ENCODE measurements at regions not wholly inside any gene's neighbourhood (a gene's known extent, or its start where the extent isn't known, plus 50 kb on each side); places are given as distances from the start of the nearest gene placed in this dataset.

DNA sequence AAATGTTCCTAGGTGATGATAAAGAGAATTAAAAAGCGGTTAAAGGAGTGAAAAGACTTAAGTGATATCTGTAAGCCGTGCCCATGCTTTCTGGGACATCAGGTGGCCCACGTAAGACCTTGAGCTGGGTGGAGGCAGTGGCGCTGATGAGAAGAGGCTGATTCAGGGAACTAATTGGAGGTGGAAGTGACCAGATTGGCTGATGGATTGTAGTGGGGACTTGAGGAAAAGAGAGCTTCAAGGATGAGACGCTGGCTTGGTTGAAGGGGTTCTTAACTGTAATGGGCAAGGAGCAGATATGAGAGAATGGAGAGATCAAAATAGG is 69.1 kb upstream of the EP300 start:
- no peaks in the 10 kb centered on the region for H3F3A ChIP-seq (ENCODE audit: low read length, unreplicated experiment)
- H3K27me3 ChIP-seq (ENCODE audit: low read length): no peaks in the 10 kb centered on the region
- peak overlapping the region; percentile 97 for H3K4me2 ChIP-seq (ENCODE audit: low read length)
- CTCF ChIA-PET: no interaction called here
- POLR2A ChIA-PET (ENCODE audit: unreplicated experiment): interaction anchor here (0.7 to 2.3 kb wide), 2 partner anchors 72 kb away, joined by 3 to 10 read pairs; partner anchors contain the start of gene RBX1
- no peak for ATAC-seq
- no peaks in the 10 kb centered on the region for H3K79me2 ChIP-seq (ENCODE audit: low read length)
- no TSS peak for BruUV-seq (replicated peaks)
- TF ChIP-seq, protein P1, sequence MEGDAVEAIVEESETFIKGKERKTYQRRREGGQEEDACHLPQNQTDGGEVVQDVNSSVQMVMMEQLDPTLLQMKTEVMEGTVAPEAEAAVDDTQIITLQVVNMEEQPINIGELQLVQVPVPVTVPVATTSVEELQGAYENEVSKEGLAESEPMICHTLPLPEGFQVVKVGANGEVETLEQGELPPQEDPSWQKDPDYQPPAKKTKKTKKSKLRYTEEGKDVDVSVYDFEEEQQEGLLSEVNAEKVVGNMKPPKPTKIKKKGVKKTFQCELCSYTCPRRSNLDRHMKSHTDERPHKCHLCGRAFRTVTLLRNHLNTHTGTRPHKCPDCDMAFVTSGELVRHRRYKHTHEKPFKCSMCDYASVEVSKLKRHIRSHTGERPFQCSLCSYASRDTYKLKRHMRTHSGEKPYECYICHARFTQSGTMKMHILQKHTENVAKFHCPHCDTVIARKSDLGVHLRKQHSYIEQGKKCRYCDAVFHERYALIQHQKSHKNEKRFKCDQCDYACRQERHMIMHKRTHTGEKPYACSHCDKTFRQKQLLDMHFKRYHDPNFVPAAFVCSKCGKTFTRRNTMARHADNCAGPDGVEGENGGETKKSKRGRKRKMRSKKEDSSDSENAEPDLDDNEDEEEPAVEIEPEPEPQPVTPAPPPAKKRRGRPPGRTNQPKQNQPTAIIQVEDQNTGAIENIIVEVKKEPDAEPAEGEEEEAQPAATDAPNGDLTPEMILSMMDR (conservative IDR thresholded peaks at IDR 0.05; ENCODE audit: low read depth, low read length): no peak
- TF ChIP-seq EZH2 (IDR thresholded peaks at IDR 0.05; ENCODE audit: low read length, unreplicated experiment) (no peak), EZH2phosphoT487 (IDR thresholded peaks at IDR 0.05; ENCODE audit: borderline replicate concordance, low read length) (no peak)
- intact Hi-C loops (cut with micrococcal nuclease): loop anchor here (2.0 to 5.0 kb wide), 2 partner anchors 68 to 71 kb away; partner anchors contain the start of gene RBX1
- H3K9ac ChIP-seq (ENCODE audit: low read length): no peak overlapping the region
- H3K36me3 ChIP-seq (ENCODE audit: low read depth, low read length): no peaks in the 10 kb centered on the region
- no peaks in the 10 kb centered on the region for H3K9me2 ChIP-seq (replicated peaks; ENCODE audit: low read length)
- H3K27ac ChIP-seq (ENCODE audit: low read length): no peak overlapping the region
- no peak overlapping the region for H3K4me3 ChIP-seq (ENCODE audit: low read length)
- peaks cover 12% of the 10 kb centered on the region for H3K4me1 ChIP-seq (ENCODE audit: insufficient read depth, low read length)
- H4K20me1 ChIP-seq (ENCODE audit: low read length): no peaks in the 10 kb centered on the region
- peak overlapping the region; percentile 80; the same call in 1 of the 2 replicates for H2AFZ ChIP-seq (ENCODE audit: low read length)
- no peak for DNase-seq
- H3K9me3 ChIP-seq (ENCODE audit: low read length): no peaks in the 10 kb centered on the region

DNA sequence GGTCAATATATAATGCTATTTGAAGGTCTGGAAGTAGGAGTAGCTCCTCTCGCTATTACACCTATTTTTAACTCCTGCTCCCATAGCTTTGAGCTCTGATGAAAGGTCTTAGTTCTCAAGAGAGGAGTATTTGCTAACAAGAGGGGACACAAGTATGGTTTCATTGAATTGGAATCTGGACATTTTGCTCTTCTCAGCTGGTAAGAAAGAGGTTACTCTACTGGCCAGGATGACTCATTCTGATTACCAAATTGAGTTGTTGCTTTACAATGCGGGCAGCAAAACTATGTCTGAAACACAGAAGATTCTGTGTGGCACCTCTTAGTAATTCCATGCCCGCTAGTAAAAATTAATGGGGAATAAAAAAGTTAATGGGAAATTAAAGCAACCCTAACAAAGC is 63.6 kb upstream of the EP300 start:
- Histone ChIP-seq H3K4me3 (ENCODE audit: low read length) (no peak overlapping the region), H3F3A (ENCODE audit: low read length, unreplicated experiment) (no peaks in the 10 kb centered on the region), H3K4me2 (ENCODE audit: low read length) (0 out of 2 replicates have a peak overlapping the region, but pooled peaks have one; percentile 5), H4K20me1 (ENCODE audit: low read length) (no peaks in the 10 kb centered on the region), H3K9me2 (replicated peaks; ENCODE audit: low read length) (no peaks in the 10 kb centered on the region), H2AFZ (ENCODE audit: low read length) (no peak overlapping the region), H3K79me2 (ENCODE audit: low read length) (no peaks in the 10 kb centered on the region), H3K4me1 (ENCODE audit: insufficient read depth, low read length) (peaks cover 6% of the 10 kb centered on the region), H3K9ac (ENCODE audit: low read length) (no peak overlapping the region), H3K9me3 (ENCODE audit: low read length) (no peaks in the 10 kb centered on the region), H3K36me3 (ENCODE audit: low read depth, low read length) (no peaks in the 10 kb centered on the region), H3K27ac (ENCODE audit: low read length) (no peak overlapping the region), H3K27me3 (ENCODE audit: low read length) (no peaks in the 10 kb centered on the region)
- BruUV-seq (replicated peaks): no TSS peak
- CTCF ChIA-PET: no interaction called here
- TF ChIP-seq EZH2phosphoT487 (IDR thresholded peaks at IDR 0.05; ENCODE audit: borderline replicate concordance, low read length) (no peak), EZH2 (IDR thresholded peaks at IDR 0.05; ENCODE audit: low read length, unreplicated experiment) (no peak)
- TF ChIP-seq, protein P1 (conservative IDR thresholded peaks at IDR 0.05; ENCODE audit: low read depth, low read length): no peak
- peak; percentile 71 for ATAC-seq
- POLR2A ChIA-PET (ENCODE audit: unreplicated experiment): no interaction called here
- DNase-seq: peak; percentile 77
- intact Hi-C loops (cut with micrococcal nuclease): no loop called here

DNA sequence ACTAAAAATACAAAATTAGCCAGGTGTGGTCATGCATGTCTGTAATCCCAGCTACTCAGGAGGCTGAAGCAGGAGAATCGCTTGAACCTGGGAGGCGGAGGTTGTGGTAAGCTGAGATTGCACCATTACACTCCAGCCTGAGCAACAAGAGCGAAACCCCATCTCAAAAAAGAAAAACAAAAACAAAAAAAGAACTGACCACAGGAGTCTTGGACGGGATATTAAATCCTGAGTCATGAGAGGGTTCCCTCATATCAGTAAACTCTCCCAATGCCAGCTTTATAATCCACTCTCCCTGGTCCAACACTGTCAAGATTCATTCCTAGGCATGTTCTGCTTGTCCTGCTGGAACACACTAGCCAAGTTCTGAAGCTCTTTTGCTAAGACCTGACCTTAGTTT is 61.5 kb upstream of the EP300 start:
- BruUV-seq (replicated peaks): no TSS peak
- Histone ChIP-seq H3K27ac (ENCODE audit: low read length) (no peak overlapping the region), H3K4me2 (ENCODE audit: low read length) (no peak overlapping the region), H3K9me2 (replicated peaks; ENCODE audit: low read length) (no peaks in the 10 kb centered on the region), H3F3A (ENCODE audit: low read length, unreplicated experiment) (no peaks in the 10 kb centered on the region), H4K20me1 (ENCODE audit: low read length) (no peaks in the 10 kb centered on the region), H3K4me1 (ENCODE audit: insufficient read depth, low read length) (peaks cover 6% of the 10 kb centered on the region), H2AFZ (ENCODE audit: low read length) (no peak overlapping the region), H3K36me3 (ENCODE audit: low read depth, low read length) (no peaks in the 10 kb centered on the region), H3K4me3 (ENCODE audit: low read length) (no peak overlapping the region), H3K9ac (ENCODE audit: low read length) (no peak overlapping the region), H3K27me3 (ENCODE audit: low read length) (no peaks in the 10 kb centered on the region), H3K9me3 (ENCODE audit: low read length) (no peaks in the 10 kb centered on the region), H3K79me2 (ENCODE audit: low read length) (no peaks in the 10 kb centered on the region)
- DNase-seq (no peak), ATAC-seq (no peak)
- CTCF ChIA-PET: no interaction called here
- TF ChIP-seq EZH2phosphoT487 (IDR thresholded peaks at IDR 0.05; ENCODE audit: borderline replicate concordance, low read length) (no peak), EZH2 (IDR thresholded peaks at IDR 0.05; ENCODE audit: low read length, unreplicated experiment) (no peak)
- TF ChIP-seq, protein P1 (conservative IDR thresholded peaks at IDR 0.05; ENCODE audit: low read depth, low read length): no peak
- intact Hi-C loops (cut with micrococcal nuclease): no loop called here
- POLR2A ChIA-PET (ENCODE audit: unreplicated experiment): no interaction called here
